Activated T-cell treated with anti-CD3 and anti-CD28 coated beads, Interleukin-2, amount 50 U/mL, for 72 hours (primary cell): ENCODE measurements at regions not wholly inside any gene's neighbourhood (a gene's known extent, or its start where the extent isn't known, plus 50 kb on each side); places are given as distances from the start of the nearest gene placed in this dataset.

Experiments used
- ATAC-seq, 2 donors: fragments of 150-1000 bp; cut with Tn5 transposase; replicated peaks in 1 of 2; 2 replicates each; pipeline ENCODE4 v1.10.0; 2021; ENCODE audit warnings: moderate library complexity in 2 of 2, mild to moderate bottlenecking in 1 of 2
- DNase-seq, 2 donors: peaks; one replicate each; pipeline ENCODE4 v3.0.0; 2021 to 2022; ENCODE audit warnings: mixed read lengths in 1 of 2
- H3K27ac Mint-ChIP-seq: one replicate; pipeline ENCODE4 v1.8.0; 2022; ENCODE audit warnings: mild to moderate bottlenecking, moderate library complexity, mixed read lengths
- H3K27me3 Mint-ChIP-seq: one replicate; pipeline ENCODE4 v1.8.0; 2022; ENCODE audit warnings: low read depth, mixed read lengths
- H3K36me3 Mint-ChIP-seq, 2 donors: one replicate each; pipeline ENCODE4 v1.8.0; 2022; ENCODE audit warnings: mixed read lengths in 2 of 2, mild to moderate bottlenecking in 1 of 2; ENCODE audit not compliant: insufficient read depth in 2 of 2
- H3K4me1 Mint-ChIP-seq: one replicate; pipeline ENCODE4 v1.8.0; 2022; ENCODE audit warnings: low read depth, mixed read lengths
- H3K4me3 Mint-ChIP-seq, 2 donors: one replicate each; pipeline ENCODE4 v1.8.0; 2022; ENCODE audit warnings: mild to moderate bottlenecking in 2 of 2, mixed read lengths in 2 of 2, moderate library complexity in 2 of 2
- H3K9me3 Mint-ChIP-seq, 2 donors: one replicate each; pipeline ENCODE4 v1.8.0; 2022; ENCODE audit warnings: mixed read lengths in 2 of 2

DNA sequence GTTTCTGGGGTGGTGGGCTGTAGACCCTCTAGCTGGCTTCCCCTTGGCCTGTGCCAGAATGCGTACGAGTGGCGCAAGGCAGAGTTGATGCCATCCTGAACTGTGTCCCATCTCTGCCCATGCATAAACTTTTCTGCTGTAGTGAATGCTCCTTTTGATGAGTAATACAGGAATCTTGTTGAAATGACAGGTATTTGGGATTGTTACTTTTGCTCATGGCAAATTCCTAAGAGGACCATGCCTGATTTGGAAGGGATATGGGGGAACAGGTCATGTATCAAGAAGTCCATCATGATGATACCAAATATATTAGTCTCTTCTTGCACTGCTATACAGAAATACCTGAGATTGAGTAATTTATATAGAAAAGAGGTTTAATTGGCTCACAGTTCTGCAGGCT is 648.0 kb downstream of the SLC4A3 start:
- H3K27ac Mint-ChIP-seq = no peak overlapping the region
- peaks cover 0 to 2% of the 10 kb centered on the region in 2 donors for H3K9me3 Mint-ChIP-seq
- H3K36me3 Mint-ChIP-seq = no peaks in the 10 kb centered on the region
- H3K4me1 Mint-ChIP-seq = no peaks in the 10 kb centered on the region
- ATAC-seq (no peak), DNase-seq (no peak)
- H3K4me3 Mint-ChIP-seq = no peak overlapping the region
- no peaks in the 10 kb centered on the region for H3K27me3 Mint-ChIP-seq

DNA sequence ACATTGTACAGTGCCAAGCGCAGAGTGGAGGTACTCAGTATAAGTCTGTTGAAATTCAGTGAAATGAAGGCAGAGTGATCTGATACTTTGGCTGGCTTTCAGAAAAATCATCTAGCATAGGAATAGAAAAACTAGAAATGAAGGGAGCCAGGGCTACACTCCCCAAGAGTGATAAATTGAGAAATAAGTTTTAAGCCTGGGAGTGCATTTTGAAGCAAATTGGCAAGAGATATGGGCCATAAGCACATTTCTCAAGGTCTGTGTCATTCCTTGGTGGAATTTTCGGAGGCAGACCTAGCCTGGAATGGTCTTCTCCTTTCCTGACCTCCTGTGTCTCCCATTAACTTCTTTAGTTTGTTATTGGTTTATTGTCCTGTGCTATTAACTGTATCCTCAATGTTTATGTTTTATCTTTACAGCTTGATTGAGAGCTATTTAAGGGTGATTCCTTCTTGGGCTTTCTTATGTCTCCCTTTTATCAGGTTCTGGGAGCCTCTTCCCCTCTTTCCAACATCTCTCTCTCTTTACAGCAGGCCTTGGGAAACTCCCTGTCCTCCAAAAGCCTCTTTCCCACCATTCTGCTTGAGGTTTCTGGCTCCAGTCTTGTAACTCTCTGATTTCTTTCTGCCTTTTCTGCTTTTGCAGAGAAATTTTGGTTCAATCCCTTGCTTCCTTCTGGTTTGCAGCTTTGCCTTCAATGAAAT is 649.5 kb downstream of the SLC4A3 start:
- Mint-ChIP-seq H3K27me3 (no peaks in the 10 kb centered on the region), H3K4me1 (no peaks in the 10 kb centered on the region), H3K4me3 (no peak overlapping the region), H3K36me3 (no peaks in the 10 kb centered on the region), H3K27ac (no peak overlapping the region), H3K9me3 (peaks cover 0 to 2% of the 10 kb centered on the region in 2 donors)
- no peak for ATAC-seq
- DNase-seq = no peak

DNA sequence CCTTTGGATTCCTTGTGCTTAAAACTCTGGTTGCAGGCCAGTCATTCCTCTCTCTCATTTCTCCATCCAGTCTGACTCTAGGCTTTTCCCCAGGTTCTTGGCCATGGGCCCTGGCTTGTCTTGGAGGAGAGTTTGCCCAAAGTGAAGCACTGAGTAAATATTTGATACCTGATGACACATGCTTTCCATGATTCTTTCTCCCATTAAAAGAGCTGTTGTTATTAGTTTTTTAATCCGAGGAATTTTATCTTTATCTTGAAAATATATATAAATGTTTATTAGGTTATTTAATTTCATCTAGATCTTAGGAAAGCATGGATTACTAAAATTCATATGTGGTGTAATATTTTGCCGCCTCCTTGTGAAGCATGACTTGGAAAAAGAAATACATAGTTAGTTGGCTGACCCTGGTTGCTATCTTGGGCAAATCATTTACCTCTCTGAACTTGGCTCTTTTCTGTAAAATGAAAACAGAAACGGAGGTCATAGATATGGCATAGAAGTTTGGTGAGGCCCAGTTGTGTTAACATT is 650.1 kb downstream of the SLC4A3 start:
- peaks cover 0 to 2% of the 10 kb centered on the region in 2 donors for H3K9me3 Mint-ChIP-seq
- H3K27ac Mint-ChIP-seq = no peak overlapping the region
- no peak overlapping the region for H3K4me3 Mint-ChIP-seq
- no peaks in the 10 kb centered on the region for H3K27me3 Mint-ChIP-seq
- ATAC-seq (no peak), DNase-seq (no peak)
- no peaks in the 10 kb centered on the region for H3K36me3 Mint-ChIP-seq
- no peaks in the 10 kb centered on the region for H3K4me1 Mint-ChIP-seq

DNA sequence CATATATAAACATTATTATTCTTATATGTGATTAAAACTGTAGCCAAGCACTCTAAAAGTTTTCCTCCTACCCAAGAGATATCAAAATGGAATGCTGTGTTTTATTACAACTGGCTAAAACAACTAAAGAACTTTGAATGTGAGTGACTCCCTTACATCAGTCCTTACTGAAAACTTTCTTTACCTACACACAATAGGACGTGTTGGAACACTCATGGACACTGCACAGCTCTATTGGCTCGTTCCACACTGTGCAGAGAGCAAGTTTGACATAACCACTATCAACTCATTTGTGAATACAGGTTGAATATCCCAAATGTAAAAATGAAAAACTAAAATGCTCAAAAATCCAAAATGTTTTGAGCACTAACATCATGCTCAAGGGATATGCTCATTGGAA is 650.6 kb downstream of the SLC4A3 start:
- H3K4me3 Mint-ChIP-seq = no peak overlapping the region
- H3K9me3 Mint-ChIP-seq = peaks cover 0 to 2% of the 10 kb centered on the region in 2 donors
- DNase-seq (no peak), ATAC-seq (no peak)
- no peaks in the 10 kb centered on the region for H3K36me3 Mint-ChIP-seq
- H3K4me1 Mint-ChIP-seq = no peaks in the 10 kb centered on the region
- no peaks in the 10 kb centered on the region for H3K27me3 Mint-ChIP-seq
- H3K27ac Mint-ChIP-seq = no peak overlapping the region

DNA sequence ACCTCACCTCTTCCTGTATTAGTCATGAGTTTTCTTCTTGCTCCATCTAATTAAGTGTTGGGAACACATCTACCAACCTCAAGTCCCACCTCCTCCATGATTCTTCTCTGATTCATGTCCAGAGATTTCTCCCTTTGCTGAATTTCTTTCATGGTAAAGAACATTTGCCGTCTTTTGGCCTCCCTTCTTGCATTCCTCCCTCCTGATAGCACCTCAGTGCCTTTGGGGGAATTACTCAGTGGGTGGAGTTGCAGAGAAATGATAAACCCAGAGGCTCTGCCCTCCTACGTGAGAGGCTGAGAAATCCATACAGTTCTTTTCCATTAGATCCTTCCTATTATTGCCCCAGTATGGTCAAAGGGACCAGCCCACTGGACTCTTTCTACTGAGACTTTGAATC is 651.9 kb downstream of the SLC4A3 start:
- H3K4me1 Mint-ChIP-seq = no peaks in the 10 kb centered on the region
- peaks cover 0 to 3% of the 10 kb centered on the region in 2 donors for H3K9me3 Mint-ChIP-seq
- no peaks in the 10 kb centered on the region for H3K27me3 Mint-ChIP-seq
- DNase-seq = no peak
- ATAC-seq = no peak
- no peaks in the 10 kb centered on the region for H3K36me3 Mint-ChIP-seq
- no peak overlapping the region for H3K4me3 Mint-ChIP-seq
- no peak overlapping the region for H3K27ac Mint-ChIP-seq

DNA sequence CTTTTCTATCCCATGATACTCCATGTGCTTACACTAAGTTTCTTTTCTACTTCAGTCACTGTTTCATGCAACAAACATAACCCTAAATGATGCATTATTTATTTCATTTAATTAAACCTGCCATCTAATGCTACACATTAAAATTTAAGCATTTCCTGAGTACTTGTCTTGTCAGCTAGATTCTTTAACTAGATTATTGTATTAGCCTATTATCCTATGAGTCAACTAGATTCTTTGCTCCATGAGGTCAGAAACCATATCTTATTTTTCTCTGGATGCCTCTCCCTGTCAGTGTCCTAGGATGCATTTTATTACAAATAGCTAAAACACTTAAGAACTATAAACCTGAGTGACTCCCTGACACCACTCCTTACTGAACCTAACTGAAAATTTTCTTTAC is 652.4 kb downstream of the SLC4A3 start:
- Mint-ChIP-seq H3K4me1 (no peaks in the 10 kb centered on the region), H3K9me3 (peaks cover 0 to 3% of the 10 kb centered on the region in 2 donors), H3K4me3 (no peak overlapping the region), H3K27ac (no peak overlapping the region), H3K36me3 (no peaks in the 10 kb centered on the region), H3K27me3 (no peaks in the 10 kb centered on the region)
- DNase-seq = no peak
- ATAC-seq = no peak

DNA sequence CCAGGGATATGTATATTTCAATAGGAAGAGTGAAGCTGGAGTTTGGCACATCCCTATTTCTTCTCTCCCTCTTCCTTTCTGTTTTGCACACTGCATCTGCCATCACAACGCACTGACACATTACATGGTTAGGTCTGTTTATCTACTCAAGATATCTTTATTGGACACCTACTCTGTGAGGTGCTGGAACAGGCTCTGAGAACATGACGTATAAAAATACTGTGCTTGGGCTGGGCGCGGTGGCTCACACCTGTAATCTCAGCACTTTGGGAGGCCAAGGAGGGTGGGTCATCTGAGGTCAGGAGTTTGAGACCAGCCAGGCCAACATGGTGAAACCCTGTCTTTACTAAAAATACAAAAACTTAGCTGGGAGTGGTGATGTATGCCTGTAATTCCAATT is 653.3 kb downstream of the SLC4A3 start:
- H3K36me3 Mint-ChIP-seq = no peaks in the 10 kb centered on the region
- H3K4me1 Mint-ChIP-seq = no peaks in the 10 kb centered on the region
- peaks cover 0 to 3% of the 10 kb centered on the region in 2 donors for H3K9me3 Mint-ChIP-seq
- H3K27me3 Mint-ChIP-seq = no peaks in the 10 kb centered on the region
- H3K27ac Mint-ChIP-seq = no peak overlapping the region
- no peak for DNase-seq
- no peak for ATAC-seq
- no peak overlapping the region for H3K4me3 Mint-ChIP-seq

DNA sequence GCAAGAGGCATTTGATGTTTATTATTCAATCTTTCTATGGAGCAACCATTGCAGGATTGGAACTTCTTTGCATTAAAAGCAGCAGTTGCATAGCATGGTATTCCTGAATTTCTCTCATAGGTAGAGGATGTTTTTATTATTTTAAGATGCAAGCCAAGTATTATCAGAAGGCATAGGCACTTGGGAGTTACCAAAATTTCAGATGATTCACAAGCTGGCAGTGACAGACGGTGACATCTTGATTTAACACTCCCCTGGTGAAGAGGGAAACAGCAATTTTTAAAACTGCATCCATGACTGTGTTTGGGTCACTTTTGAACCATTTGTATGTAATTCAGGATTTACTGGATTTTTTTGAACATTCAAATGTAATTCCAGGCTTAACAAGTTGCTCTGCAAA is 654.3 kb downstream of the SLC4A3 start:
- Mint-ChIP-seq H3K36me3 (no peaks in the 10 kb centered on the region), H3K27ac (no peak overlapping the region), H3K27me3 (no peaks in the 10 kb centered on the region), H3K9me3 (peaks cover 0 to 3% of the 10 kb centered on the region in 2 donors), H3K4me1 (no peaks in the 10 kb centered on the region), H3K4me3 (no peak overlapping the region)
- DNase-seq = no peak
- no peak for ATAC-seq

DNA sequence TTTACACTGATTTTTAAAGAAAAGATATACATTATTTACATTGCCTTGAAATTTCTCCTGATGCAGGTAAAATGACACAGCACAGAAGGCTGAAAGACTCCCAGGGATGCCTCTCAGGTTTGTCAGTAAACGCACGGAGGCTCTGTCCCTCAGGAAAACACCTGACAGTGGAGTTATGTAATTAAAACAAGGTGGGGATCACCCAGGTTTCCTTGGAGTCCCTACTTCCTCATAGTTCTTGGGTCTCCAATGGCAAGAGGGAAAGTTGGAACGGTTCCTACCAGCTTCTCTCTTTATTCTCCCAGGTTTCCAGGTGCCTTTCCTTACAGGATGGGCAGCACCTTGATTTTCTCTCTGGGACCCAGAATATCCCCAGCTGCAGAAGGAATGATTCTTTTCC is 654.8 kb downstream of the SLC4A3 start:
- Mint-ChIP-seq H3K9me3 (peaks cover 0 to 3% of the 10 kb centered on the region in 2 donors), H3K27ac (no peak overlapping the region), H3K4me1 (no peaks in the 10 kb centered on the region), H3K27me3 (no peaks in the 10 kb centered on the region), H3K36me3 (no peaks in the 10 kb centered on the region), H3K4me3 (no peak overlapping the region)
- no peak for ATAC-seq
- DNase-seq = no peak

DNA sequence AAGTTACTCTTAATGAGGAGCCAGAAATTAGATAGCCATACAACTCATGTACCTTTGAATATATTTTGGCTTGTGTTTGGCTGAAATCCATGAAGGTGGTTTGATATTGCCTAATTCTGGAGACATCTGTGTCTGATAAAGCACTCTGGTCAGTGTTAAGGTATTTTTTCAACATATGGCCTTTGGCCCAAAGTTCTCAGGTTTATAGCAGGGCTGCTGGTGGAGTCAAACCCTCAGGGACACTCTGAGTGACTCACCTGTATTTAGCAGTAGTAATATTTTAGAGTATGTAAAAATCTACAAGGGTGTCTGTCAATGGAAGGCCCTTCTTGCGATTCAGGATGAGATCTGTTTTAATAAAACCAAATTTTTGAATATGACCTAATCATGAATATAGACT is 666.5 kb downstream of the SLC4A3 start:
- Mint-ChIP-seq H3K36me3 (no peaks in the 10 kb centered on the region), H3K4me3 (no peak overlapping the region), H3K27ac (no peak overlapping the region), H3K27me3 (no peaks in the 10 kb centered on the region), H3K9me3 (no peaks in the 10 kb centered on the region), H3K4me1 (no peaks in the 10 kb centered on the region)
- DNase-seq (no peak), ATAC-seq (no peak)

DNA sequence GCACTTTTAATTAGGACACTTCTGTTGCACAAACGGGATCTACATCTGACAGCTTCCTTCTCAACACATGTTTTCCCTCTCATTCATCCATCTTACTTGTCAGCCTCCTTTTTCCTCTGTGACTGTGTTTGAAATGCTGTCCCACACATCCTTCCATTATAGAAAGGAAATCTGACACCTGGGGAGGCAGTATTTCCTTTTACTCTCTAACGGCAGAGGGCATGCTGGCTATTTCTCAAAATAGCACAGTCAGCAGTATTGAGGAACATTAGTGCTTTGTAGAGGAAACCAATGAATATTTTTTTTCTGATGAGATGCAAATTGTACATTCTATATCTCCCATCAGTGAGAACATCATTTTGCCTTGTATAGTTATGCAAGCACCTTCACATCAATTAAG is 668.7 kb downstream of the SLC4A3 start:
- Mint-ChIP-seq H3K4me1 (no peaks in the 10 kb centered on the region), H3K27me3 (no peaks in the 10 kb centered on the region), H3K27ac (no peak overlapping the region), H3K4me3 (no peak overlapping the region), H3K9me3 (no peaks in the 10 kb centered on the region), H3K36me3 (no peaks in the 10 kb centered on the region)
- DNase-seq (no peak), ATAC-seq (no peak)

DNA sequence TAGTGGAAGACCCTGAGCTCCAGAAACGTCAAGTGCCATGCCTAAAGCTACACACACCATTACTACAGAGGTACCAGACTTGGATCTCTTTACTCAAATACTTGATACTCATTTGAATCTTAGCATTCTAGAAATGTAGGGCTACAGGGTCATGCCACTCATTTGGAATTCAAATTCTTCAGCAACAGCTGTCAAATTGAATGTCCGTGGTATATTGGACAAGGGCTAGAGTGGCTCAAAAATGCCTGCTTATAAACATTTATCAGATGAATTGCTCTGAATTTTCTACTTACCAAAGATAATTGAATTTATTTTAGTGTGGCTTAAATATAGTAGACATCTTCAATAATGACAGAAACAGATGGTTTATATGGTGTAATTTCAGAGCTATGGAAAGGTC is 669.7 kb downstream of the SLC4A3 start:
- Mint-ChIP-seq H3K9me3 (no peaks in the 10 kb centered on the region), H3K4me1 (no peaks in the 10 kb centered on the region), H3K4me3 (no peak overlapping the region), H3K36me3 (no peaks in the 10 kb centered on the region), H3K27me3 (no peaks in the 10 kb centered on the region), H3K27ac (no peak overlapping the region)
- ATAC-seq (no peak), DNase-seq (no peak)

DNA sequence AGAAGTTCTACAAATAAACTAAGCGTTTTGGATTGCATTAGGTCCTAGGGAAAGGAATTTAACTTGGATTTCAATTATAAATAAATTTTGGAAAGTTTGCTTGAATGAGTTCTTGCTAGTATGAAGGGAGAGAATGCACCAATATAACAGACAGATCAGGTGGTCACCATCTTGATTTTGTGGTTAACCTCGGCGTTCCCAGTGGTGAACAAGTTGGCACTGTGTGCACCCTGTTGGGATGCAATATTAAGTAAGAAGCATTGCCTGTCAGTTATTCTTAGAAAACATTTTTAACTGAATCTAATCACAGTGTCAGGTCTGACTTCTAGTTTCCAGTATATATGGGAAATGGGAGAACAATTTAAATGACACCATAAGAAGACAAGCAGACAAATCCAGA is 673.4 kb downstream of the SLC4A3 start:
- no peaks in the 10 kb centered on the region for H3K36me3 Mint-ChIP-seq
- ATAC-seq (no peak), DNase-seq (no peak)
- no peaks in the 10 kb centered on the region for H3K9me3 Mint-ChIP-seq
- H3K4me1 Mint-ChIP-seq = no peaks in the 10 kb centered on the region
- H3K4me3 Mint-ChIP-seq = no peak overlapping the region
- H3K27ac Mint-ChIP-seq = no peak overlapping the region
- H3K27me3 Mint-ChIP-seq = no peaks in the 10 kb centered on the region

DNA sequence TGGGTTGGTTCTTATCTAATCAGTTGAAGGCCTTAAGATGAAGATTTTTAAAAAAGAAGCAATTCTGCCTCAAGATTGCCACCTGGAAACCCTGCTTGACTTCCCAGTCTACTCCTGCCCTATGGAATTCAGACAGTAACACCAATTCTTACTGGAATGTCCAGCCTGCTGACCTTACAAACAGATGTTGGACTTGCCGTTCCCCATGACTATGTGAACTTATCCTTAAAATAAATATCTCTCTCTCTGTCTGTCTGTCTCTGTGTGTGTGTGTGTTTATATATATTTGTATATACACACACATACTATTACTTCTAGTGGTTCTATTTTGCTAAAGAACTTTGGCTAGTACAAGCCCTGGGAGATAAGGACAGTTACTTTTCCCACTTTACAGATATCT is 675.3 kb downstream of the SLC4A3 start:
- no peak for DNase-seq
- Mint-ChIP-seq H3K9me3 (no peaks in the 10 kb centered on the region), H3K4me3 (no peak overlapping the region), H3K4me1 (no peaks in the 10 kb centered on the region), H3K27me3 (no peaks in the 10 kb centered on the region), H3K36me3 (no peaks in the 10 kb centered on the region), H3K27ac (no peak overlapping the region)
- ATAC-seq = no peak
